ENCODE measurements at regions not wholly inside any gene's neighbourhood (a gene's known extent, or its start where the extent isn't known, plus 50 kb on each side); places are given as distances from the start of the nearest gene placed in this dataset.
A peak's percentile ranks its signal among the peaks of the same experiment; 100 is the strongest.

DNA sequence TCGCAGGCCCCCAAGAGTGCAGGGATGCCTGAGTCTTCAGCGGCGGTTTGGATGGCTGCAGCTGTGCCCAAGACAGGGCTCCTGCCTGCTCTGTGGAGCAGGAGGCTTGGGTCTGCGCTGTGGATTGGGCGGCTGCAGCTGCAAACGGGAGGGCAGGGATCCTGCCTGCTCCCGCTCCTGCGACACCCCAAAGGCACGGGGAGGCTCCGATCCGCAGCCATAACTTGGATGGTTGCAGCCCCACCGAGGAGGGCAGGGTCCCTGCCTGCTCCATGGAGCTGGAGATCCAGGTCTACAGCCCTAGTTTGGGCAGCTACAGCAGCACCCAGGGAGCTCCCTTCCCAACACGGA, 898.8 kb upstream of the NEGR1 start:
- DNase-seq = no peak

GRCh38 chr1:73180397-73181189, 898.3 kb upstream of the NEGR1 start:
- DNase-seq = no peak

DNA sequence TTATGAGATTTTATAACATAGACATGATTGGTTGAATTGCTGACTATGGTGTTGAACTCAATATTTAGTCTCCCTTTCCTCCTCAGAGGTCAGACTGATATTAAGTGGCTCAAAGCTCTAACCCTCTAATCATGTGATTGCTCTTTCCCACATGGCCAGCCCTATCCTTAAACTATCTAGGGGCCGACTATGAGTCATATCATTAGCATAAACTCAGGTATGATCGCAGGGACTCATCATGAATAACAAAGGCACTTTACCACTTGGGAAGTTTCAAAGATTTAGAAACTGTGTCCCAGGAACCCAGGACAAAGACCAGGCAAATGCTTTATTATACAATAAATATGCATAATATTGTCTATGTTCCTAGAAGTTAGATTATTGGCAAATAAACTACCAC, 894.6 kb upstream of the NEGR1 start:
- no peak for DNase-seq

DNA sequence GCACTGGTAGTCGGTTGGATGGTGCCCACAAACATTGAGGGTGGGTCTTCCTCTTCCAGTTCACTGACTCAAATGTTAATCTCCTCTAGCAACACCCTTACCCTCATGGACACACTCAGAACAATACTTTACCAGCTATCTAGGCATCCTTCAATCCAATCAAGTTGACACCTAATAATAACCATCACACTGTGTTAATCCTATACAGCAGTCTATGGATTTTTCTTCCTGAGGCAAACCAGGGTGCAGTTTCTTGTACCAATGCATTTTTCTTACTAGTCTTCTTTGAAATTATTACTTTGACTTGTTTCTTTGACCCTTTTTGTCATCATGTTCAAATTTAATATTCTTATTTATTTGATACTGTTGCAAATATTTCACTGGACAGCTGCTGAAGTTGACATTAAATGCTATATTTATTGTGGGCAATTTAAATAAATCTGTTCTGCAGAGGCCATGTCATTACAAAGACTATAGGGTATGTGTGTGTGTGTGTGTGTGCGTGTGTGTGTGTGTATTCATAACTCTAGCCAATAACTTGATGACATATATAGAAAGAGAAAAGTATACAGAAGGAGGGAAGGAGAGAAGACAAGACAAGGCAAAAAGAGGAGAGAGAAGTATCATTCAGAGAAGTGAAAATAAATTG, 884.8 kb upstream of the NEGR1 start:
- no peak for DNase-seq

DNA sequence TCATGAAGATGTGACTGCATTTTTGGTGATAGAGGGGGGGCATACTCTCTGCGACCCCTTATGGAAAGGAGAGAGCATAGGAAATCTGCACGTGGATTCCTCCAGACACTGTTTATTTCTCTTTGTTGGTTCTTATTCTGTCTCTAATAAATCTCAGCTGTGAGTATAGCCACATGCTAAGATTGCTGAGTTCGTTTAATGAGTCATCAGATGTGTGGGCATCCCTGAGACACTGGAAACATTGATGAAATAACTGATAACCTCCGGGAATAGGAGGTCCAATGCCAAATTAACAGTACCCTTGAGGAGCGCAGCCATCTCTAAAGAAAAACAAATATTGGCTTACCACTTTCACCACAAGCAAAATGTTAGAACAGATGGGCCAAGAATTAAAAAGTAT, 880.2 kb upstream of the NEGR1 start:
- DNase-seq = no peak

DNA sequence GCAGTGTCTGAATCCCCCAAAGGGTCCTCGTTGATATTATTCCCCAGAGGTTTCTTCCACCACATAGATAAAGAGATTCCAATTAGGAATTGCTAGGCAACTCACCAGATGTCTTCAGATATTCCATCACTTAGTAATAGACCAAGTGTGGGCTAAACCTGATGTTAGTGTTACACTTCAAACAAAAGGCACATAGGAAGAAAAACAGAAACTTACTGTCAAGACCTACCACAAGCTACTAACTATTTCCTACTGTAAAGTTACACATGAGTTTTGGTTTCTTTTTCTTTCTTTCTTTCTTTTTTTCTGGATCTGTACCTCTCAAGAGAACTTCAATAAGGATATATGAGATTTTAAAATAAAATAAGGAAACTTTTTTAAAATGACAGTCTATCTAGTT, 879.1 kb upstream of the NEGR1 start:
- peak; percentile 23 for DNase-seq

DNA sequence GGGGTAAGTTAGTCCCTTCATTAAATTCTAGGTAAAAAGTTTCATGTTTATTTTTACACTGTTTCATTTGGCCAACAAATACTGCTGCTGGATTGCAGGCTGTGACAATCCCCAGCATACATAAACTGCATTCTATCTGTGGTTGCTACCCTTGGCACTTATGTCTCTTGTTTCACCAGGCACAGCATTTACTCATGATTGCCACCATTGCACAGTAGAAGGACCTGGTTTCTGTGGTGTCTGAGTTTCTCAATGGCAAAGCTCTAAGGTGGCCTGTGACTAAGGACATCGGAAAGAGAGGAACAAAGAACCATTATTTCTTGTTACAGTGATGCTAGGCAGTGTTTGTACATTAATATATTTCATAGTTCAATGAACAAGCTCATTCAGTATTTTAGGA, 878.4 kb upstream of the NEGR1 start:
- DNase-seq = no peak

GRCh38 chr1:73144311-73144710, 862.0 kb upstream of the NEGR1 start:
- DNase-seq = no peak

GRCh38 chr1:73136975-73137374, 854.6 kb upstream of the NEGR1 start:
- DNase-seq = no peak

GRCh38 chr1:73106931-73107330, 824.6 kb upstream of the NEGR1 start:
- no peak for DNase-seq

DNA sequence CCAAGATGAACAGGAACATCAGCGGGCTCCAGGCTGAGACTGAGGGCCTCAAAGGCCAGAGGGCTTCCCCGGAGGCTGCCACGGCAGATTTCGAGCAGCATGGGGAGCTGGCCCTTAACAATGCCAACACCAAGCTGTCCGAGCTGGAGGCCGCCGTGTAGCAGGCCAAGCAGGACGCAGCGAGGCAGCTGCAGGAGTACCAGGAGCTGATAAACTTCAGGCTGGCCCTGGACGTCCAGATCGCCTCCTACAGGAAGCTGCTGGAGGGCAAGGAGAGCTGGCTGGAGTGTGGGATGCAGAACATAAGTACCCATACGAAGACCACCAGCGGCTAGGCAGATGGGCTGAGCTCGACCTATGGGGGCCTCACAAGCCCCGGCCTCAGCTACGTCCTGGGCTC, 823.4 kb upstream of the NEGR1 start:
- no peak for DNase-seq

DNA sequence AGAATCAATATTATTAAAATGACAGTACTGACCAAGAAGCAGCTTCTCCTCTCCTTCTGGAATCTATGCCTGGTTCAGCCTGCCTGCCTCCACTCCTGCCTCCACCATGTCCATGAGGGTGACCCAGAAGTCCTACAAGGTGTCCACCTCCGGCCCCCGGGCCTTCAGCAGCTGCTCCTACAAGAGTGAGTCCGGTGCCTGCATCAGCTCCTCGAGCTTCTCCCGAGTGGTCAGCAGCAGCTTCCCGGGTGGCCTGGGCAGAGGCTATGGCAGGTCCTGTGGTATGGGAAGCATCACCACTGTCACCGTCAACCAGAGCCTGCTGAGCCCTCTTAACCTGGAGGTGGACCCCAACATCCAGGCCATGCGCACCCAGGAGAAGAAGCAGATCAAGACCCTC, 822.4 kb upstream of the NEGR1 start:
- no peak for DNase-seq

GRCh38 chr1:73100216-73100615, 817.9 kb upstream of the NEGR1 start:
- DNase-seq = no peak

DNA sequence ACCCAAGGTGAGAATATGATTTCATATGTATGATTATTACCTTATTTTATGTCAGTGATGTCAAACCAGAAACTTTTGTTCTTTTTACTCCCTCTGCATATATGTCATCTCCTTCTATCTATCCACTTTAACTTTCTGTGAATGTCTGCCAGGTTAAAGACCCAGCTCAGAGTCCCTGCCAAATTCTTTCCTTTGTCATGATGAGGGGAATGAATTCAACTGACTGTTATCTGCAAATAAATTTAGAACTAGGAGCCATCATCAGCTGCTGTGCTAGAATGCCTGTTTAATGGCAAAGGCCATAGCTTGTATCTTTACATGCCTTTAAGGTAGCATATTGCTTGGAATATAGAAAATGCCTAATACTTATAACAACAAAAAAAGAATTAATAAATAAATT, 815.6 kb upstream of the NEGR1 start:
- DNase-seq = no peak

DNA sequence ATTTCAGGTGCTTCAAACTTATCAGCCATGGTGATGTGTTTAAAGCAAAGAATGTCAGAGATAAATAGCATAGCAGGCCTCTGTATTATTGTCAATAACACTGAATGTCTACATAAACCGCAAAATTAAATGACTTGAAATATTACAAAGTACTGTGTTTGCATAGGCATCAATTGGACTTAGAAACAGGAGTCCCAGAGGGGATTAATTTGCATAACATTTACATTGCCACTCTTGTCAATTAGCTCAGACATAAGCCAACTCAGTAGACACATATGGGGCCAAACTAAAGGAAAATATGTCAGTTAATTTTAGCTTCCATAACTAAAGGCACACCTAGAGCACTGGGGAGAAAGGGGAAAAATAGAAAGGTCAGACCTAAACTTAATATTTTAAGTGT, 814.5 kb upstream of the NEGR1 start:
- DNase-seq = no peak

DNA sequence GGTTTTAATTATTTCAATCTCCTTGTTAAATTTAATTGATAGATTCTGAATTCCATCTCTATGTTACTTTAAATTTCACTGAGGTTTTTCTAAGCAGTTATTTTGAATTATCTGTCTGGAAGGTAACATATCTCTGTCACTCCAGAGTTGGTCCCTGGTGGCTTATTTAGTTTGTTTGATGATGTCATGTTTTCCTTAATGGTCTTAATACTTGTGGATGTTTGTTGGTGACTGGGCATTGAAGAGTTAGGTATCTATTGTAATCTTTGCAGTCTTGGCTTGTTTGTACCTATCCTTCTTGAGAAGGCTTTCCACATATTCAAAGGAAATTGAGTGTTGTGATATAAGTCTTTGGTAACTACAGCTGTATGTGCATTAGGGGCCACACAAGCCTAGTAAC, 810.0 kb upstream of the NEGR1 start:
- no peak for DNase-seq

GRCh38 chr1:73066866-73067265, 784.5 kb upstream of the NEGR1 start:
- DNase-seq = no peak

DNA sequence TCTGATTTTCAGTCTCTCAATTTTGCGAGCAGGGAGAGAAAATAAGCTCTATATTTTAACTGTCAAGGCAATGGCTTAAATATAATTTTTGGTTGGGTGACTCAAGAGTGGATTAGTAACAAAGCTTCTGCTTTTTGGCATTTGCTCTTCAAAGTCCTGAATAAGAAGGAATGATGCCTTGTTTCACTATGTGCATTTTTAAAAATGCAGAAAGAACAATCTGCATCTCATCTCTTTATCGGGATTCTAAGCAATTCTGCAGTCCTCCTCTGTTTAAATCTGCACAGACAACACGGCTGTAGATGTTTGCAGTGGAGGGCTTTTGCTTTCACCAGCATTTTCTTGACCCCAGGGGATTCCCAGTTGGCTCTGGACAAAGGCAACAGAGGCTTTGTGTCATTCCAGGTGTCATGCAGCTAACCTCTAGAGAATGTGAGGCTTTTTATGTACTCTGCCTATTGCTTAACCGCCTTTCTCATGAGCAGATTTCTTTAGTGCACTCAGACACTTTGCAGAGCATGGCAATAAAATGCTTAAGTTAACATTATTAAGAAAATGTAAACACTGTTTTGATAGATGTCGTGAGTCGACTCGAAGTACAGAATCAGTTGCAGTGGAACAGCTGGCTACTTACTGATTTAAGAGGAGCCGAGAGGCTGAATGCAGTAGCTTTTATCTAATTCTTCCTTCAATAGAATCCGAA, 783.2 kb upstream of the NEGR1 start:
- DNase-seq = no peak

- DNase-seq = no peak
These were observed 774.5 kb upstream of the NEGR1 start for GRCh38 chr1:73056826-73057225.

- DNase-seq = no peak
These were observed 762.1 kb upstream of the NEGR1 start for GRCh38 chr1:73044241-73045036.

- DNase-seq = no peak
These were observed 760.1 kb upstream of the NEGR1 start for GRCh38 chr1:73042403-73042802.

DNA sequence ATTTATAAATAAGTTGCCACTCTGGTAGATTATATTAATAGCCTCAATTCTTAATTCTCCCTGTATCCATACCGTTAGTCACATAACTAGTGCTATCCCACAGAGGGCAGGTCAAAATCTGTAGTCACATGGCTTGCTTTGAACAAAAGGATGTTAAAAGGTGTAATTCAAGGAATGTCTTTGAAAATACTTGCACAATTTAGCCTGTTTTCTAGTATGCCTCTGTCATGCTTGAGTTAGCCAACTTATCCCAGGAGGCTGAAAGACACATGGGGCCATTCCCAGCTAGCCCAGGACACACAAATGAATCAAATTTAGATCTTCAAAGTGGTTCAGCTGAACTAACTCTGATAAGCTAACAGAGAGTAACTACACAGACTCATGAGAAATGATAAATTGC, 758.5 kb upstream of the NEGR1 start:
- no peak for DNase-seq

DNA sequence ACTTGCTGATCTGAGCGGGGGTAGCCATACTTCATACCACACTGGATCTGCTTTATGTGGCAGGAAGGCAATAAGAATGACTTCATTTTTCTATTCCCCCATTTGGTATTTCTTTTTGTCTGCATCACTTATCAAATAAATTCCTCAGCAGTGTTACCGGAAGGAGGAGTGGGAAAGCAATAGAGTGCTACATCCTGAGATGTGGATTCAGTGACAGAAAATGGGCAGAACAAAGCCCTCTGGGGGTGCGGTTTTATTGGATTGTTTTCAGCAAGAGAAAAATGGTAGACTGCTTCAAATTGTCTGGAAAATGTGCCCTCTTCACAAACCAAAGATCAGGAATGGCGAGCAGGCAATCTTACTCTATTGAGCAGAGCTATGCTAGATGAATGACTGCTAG, 751.9 kb upstream of the NEGR1 start:
- no peak for DNase-seq

DNA sequence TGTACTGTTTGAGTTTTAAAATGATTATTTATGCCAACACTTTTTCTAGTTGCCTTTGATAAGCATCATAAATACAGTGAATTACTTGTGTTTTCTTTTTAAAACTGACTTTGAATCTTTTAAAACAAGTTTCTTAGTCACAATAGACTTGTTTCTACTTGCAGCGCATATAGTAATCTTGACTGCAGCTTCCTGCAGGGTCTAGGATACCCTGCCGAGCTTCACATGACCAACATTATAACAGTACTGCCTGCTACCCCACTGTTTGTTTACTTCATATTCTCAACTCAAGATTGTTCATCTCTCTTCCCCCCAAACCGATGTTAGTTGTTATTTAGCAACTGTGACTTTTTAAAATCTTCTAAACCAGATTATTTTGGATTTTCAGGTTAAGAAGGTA, 751.3 kb upstream of the NEGR1 start:
- no peak for DNase-seq
